Right lobe of liver (tissue), 4 donors: ENCODE measurements at regions not wholly inside any gene's neighbourhood (a gene's known extent, or its start where the extent isn't known, plus 50 kb on each side); places are given as distances from the start of the nearest gene placed in this dataset.

Source experiments
- POLR2A ChIP-seq: fragments of 450-650 bp; IDR thresholded peaks from one replicate; pipeline ENCODE4 v1.6.1; 2017; ENCODE audit warnings: antibody characterized with exemption, mild to moderate bottlenecking
- TF ChIP-seq, protein P1 (sequence below), 4 donors: fragments of 200-600 bp in 3 of 4; fragments of 450-650 bp in 1 of 4; IDR thresholded peaks; one replicate each; pipeline versions ENCODE4 v1.5.1 to v1.8.0; 2016 to 2022; ENCODE audit warnings: antibody characterized with exemption in 4 of 4, mild to moderate bottlenecking in 2 of 4
- donor health status: DM: no; HTN: no; CAD: no.
- donor health status: DM: no; HTN: no; CAD: no.
- donor health status: DM: no; HTN: yes; CAD: no.

- TF ChIP-seq, protein P1, sequence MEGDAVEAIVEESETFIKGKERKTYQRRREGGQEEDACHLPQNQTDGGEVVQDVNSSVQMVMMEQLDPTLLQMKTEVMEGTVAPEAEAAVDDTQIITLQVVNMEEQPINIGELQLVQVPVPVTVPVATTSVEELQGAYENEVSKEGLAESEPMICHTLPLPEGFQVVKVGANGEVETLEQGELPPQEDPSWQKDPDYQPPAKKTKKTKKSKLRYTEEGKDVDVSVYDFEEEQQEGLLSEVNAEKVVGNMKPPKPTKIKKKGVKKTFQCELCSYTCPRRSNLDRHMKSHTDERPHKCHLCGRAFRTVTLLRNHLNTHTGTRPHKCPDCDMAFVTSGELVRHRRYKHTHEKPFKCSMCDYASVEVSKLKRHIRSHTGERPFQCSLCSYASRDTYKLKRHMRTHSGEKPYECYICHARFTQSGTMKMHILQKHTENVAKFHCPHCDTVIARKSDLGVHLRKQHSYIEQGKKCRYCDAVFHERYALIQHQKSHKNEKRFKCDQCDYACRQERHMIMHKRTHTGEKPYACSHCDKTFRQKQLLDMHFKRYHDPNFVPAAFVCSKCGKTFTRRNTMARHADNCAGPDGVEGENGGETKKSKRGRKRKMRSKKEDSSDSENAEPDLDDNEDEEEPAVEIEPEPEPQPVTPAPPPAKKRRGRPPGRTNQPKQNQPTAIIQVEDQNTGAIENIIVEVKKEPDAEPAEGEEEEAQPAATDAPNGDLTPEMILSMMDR (IDR thresholded peaks at IDR 0.05) = no peak
- TF ChIP-seq POLR2A = no peak
Observed at GRCh38 chr16:56042416-56042815, 148.9 kb upstream of the GNAO1 start.
